HG02571 (cell line): ENCODE measurements at regions not wholly inside any gene's neighbourhood (a gene's known extent, or its start where the extent isn't known, plus 50 kb on each side); places are given as distances from the start of the nearest gene placed in this dataset.

ENCODE experiments used
- ATAC-seq: cut with Tn5 transposase; IDR thresholded peaks from one replicate; pipeline ENCODE4 v1.9.1; 2021; ENCODE audit warnings: mild to moderate bottlenecking, moderate library complexity; ENCODE audit not compliant: unreplicated experiment

DNA sequence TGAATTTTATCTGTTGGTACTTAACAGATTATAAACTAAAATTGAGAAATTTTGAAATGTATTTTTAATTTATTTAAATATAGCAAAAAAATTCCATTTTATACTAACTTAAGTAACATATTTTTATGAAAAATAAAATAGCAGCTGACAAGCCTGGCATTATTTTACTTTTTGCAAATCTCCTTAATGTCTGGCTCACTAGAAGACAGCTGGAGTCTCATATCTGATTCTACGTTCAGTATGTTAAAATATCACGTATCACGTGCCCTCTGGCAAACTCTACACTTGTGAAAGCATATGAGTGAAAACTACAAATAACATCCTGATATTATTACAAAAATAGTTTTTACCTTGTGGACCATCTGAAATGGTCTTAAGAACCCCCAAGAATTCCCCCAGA is 513.2 kb upstream of the NBEA start:
- no peak for ATAC-seq

DNA sequence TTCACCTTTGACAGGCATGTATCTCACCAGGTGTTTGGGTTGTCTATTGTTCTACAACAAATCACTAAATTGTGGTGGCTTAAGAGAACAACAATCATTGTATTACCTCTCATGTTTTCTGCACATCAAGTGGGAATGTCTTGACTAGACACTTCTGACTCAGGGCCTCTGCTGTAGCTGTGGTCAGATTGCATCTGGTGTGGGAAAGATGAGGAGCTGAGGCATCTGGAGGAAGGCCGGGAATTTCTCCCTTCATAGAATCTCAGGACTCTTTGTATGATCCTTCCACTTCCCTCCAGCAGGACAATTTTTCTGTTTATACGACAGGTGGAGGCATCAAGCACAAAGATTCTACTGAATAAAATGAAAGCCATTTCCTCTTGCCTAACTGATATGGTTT is 511.8 kb upstream of the NBEA start:
- no peak for ATAC-seq

DNA sequence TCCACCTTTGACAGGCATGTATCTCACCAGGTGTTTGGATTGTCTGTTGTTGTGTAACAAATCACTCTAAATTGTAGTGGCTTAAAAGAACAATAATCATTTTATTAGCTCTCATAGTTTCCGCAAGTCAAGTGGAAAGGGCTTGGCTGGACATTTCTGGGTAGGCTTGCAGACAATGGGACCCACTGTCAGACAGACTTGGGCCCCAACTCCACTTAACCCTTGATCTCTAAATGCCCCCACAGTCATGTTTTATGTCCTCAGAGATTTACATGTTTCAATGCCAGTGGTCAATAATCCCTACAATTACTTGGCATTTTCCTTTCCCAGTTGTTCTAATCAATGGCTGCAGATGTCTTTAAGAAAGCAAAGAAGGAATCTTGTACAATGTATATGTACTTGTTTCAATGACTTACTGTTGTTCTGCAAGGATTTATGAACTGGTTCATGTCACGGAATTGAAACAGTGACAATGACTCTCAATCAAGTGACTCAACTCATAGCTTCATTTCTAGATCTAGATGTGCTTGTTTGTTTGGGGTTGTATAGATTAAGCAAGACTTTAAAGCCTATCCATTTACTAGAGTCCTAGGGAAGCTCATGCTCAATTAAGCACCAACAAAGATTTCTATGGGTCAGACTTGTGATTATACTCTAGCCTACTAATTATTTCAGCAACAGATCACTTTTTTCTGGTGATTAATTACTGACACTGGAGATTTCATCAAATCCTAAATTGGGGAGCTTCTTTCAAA is 510.1 kb upstream of the NBEA start:
- ATAC-seq, result no peak

DNA sequence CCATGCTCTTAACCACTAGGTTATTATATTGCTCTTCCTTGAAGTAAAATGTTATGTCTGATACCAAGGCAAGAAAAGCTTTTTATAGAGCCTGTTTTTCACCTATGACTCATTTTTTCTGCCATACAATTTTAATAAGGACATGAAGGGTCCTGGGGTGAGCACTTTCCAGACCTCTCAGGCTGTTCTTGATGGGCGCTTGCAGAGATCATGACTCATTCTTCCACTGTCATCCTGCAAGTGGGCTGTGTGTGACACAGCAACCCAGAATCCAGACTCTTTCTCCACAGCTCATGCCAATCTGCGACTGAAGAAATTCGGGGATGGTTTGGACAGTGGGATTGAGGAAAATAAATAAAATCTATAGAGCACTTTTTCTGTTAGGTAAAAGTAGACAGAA is 506.7 kb upstream of the NBEA start:
- ATAC-seq, result no peak

GRCh38 chr13:34437873-34438272 is 504.2 kb upstream of the NBEA start:
- no peak for ATAC-seq

- ATAC-seq, result no peak
Measured at GRCh38 chr13:34452831-34453230, 489.2 kb upstream of the NBEA start.

DNA sequence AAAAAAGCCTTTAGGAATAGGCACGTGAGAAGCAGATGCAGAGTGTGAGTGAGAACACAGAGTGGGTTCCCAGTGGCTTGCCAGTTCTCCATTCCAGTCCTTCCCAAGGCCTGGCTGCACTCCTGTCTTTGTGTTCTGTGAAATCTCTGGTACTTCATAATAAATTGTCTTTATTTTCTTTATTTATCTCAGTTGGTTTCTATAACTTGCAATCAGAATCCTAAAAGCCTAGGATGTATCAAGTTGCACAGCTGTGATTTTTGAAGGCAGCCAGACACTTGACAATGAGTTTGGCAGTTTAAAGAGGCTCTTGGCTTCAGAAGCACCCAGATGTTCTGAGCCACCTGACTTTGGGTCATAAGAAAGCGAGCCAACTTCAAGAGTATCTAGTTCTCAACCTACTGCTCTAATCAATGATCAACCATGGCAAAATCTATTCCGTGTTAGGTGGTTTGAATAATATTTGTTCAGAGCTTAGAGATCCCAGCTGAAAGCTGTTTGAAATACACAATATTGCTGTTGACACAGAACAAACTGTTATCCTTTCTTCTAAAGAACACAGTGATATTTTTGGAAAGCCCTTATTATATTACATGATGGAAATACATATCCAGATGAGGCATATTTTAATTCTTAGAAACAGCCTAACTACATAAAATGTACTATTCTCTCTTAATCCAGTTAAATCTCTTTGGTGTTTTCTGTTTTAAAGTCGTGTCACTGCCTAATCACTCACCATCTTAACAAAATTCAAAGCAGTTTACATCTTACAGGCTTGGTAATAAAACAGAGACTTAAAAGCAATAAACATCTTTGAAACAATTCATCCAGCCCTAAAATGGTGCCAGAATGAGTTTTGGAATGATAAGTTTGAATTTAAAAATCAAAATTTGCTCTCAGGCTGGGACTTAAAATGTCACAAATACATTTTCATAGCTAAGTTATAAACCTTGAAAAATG is 483.0 kb upstream of the NBEA start:
- ATAC-seq, result no peak

DNA sequence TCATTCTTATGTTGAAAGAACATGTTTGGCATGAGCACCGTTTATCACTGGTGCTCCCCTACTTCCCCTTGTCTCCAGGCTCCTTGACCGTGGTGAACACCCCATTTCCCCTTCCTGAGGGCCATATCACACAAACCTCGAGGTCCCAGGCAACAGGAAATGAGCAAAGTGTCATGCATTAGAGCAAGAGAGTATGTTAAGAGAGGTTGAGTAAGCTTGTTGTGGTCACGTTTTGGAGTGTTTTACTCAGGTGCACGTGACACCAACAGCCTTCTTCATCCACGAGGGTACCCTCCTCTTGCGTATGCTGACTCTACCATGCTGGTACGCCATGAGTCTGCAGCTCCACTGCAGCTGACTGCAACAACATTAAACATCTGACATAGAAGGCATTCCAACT is 482.2 kb upstream of the NBEA start:
- no peak for ATAC-seq

DNA sequence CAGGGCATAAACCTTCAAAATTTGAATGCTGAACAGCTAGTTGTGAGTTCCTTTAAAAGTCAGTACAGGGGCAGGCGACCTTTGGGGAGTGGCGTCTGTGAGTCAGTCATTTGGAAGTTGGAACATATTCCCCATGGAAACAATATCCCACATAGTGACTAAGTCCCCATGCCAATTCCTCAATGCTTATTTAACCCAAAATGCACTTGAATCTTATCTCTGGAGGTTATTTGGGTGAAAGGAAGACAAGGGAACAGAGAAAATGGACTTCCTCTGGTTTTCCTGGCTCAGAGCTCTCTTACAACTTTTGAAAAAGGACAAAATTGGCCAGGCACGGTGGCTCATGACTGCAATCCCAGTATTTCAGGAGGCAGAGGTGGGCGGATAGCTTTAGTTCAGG is 479.2 kb upstream of the NBEA start:
- no peak for ATAC-seq

GRCh38 chr13:34464011-34464410 is 478.1 kb upstream of the NBEA start:
- ATAC-seq, result no peak

DNA sequence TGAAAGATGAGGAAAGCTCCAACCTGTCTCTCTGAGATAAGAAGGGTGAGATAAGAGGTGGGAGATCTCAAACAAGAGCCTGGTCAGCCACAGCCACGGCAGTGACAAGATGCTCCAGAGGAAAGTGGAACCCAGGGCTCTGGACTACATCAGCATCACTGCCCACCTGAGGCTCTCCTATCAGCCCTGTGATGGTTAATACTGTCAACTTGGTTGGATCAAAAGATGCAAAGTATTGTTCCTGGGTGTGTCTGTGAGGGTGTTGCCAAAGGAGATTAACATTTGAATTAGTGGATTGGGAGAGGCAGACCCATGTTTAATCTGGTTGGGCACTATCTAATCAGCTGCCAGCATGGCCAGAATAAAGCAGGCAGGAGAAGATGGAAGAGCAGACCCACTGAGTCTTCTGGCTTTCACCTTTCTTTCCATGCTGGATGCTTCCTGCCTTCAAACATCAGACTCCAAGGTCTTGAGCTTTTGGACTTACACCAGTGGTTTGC is 476.6 kb upstream of the NBEA start:
- ATAC-seq, result no peak

- no peak for ATAC-seq
Measured at GRCh38 chr13:34466301-34466700, 475.8 kb upstream of the NBEA start.

DNA sequence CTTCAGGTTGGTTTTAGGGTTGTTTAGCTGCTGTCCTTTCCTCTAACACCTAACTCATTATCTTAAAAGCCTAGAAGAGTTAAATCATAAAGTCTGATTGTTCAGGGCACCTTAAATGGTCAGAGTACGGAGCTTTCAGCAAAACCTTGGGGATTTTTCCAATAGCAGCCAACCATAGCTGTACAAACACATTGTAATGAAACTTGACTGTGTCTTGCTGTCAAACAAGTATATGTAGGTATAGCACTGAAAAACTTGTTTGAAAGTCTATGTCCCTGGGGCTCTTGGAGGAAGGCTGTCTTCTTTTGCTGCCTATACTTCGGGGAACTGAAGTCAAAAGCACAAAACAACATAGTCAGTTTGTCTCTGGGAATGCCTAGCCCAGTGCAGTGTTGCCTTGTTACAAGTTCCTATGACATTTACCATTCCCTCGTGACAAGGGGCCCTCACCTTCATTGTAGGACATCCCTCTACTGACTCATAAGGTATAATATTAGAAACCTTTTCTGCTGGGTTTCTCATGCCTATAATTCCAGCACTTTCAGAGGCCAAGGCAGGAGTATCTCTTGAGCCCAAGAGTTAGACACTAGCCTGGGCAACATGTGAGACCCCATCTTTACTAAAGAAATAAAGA is 474.5 kb upstream of the NBEA start:
- ATAC-seq, result no peak

DNA sequence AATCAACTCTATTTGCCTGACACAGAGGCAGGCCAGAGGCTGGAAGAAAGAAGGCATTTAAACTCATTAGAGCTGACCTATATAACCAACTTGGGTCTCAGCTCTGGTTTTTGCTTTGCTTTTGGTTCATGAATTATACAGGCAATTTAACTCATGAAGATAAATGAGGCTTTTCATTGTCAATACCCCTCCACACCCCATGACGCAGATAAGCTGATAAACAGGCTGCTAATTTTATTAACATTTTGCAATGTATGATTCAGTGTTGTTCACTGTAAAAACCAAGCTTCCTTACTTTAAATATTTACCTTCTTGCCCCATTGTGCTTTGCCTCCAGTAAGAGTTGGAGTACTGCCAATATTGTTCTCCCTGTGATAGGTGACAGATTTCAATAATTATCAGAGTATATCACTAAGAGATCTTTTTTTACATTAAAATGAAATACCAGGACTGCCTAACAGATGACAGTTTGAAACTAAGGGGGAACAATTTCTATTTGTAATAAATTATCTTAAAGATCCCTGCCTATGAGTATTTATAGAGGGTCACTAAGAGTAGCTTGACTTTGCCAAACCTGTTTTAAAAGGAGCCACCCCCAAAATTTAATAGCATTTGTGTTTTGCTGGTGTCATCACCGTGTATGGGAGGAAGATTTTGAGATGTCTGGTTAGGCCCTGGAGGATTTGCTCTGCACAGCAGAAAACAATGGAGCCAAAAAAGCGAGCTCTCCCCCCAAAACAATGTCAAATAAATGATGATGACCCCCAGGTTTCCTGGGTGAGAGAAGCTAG is 472.7 kb upstream of the NBEA start:
- ATAC-seq, result no peak

DNA sequence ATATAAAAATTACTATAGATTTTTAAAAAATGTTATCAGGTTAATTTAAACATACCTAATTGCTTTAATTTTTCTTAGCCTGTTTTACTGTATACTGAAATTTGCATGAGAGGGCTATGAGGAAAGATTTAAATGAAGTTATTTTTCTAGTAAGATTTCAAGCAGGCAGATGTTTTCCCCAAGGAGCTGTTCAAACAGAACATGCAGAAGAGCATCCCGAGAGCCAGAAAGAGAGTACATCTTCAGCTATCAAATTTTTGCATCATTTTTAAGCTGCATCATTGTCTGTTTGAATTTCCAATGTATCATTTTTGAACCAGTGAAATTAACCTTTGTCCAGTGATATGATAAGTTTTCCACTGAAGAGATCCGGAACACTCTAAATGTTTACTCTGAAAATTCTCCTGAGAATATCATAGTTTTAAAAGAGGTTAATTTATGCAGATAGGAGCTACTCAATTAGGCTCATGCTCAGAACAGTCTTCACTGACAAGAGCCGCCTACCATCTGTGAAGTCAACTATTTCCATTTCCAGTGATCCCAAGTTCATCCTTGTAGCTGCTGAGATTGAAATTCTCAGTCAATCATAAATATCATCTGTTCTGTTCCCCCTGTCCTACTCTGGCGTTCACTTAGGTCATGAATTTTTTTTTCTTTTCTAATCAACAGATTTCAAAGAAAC is 467.7 kb upstream of the NBEA start:
- ATAC-seq, result no peak

- ATAC-seq, result no peak
Measured at GRCh38 chr13:34478376-34478775, 463.7 kb upstream of the NBEA start.

DNA sequence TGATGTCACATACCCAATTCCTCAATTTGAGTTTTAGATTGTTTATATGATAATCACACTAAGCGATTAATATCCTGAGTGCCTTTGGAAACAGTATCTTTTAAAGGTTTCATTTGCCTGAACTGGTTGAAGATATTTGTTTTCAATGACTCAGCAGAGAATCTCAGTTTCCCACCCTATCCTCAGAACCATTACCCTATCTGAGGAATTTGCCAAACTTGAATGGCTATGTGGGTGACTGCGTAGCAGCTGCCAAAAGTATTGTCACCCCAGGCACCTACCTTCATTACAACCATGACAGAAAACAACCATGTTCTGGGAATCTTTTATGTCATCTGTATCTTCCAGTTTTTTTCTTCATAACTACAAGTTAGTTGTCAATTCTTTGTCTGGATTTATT is 440.1 kb upstream of the NBEA start:
- no peak for ATAC-seq

GRCh38 chr13:34502621-34503020 is 439.4 kb upstream of the NBEA start:
- no peak for ATAC-seq

DNA sequence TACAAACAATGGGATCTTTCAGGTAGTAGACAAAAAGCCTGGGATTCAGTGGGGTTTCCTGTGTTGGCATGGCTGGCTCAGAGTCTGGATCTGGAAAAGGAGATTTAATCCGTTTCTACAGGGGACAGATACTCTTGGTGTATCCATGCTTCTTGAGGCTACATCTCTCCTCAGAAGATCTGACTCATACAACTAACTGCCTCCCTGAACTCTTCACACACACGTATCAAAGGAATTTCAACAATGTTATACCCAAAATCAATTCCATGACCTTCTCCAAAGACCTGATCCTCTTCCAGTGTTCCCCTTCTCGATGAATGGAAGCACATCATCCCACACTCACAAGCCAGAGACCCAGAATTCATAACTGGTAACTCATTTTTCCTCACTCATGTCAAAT is 435.3 kb upstream of the NBEA start:
- no peak for ATAC-seq

DNA sequence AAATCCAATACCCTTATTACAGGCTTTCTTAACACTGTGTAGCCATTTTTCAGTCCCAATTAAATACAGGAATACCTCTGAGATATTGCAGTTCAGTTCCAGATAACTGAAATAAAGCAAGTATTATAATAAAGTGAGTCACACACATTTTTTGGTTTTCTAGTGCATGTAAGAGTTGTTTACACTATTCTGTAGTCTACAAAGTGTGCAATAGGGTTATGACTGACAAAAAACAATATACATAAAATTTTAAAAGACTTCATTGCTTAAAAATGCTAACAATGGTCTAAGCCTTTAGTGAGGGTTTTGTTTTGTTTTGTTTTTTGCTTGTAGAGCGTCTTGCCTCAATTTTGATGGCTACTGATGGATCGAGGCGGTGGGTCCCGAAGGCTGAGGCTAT is 434.4 kb upstream of the NBEA start:
- ATAC-seq, result no peak
